Keratinocyte (primary cell): ENCODE measurements at regions not wholly inside any gene's neighbourhood (a gene's known extent, or its start where the extent isn't known, plus 50 kb on each side); places are given as distances from the start of the nearest gene placed in this dataset.

Source experiments
- EZH2 ChIP-seq: IDR thresholded peaks from one replicate; pipeline ENCODE4 v1.6.1; 2012; ENCODE audit warnings: inconsistent platforms, mild to moderate bottlenecking, low read length, moderate library complexity
- TF ChIP-seq, protein P1 (sequence below), 3 experiments: IDR thresholded peaks in 1 of 3; conservative IDR thresholded peaks in 1 of 3; optimal IDR thresholded peaks in 1 of 3; 2 replicates in 2 of 3; 3 replicates in 1 of 3; pipeline versions ENCODE3 to v1.5.1; 2011; ENCODE audit warnings: low read length in 3 of 3, mild to moderate bottlenecking in 3 of 3, moderate library complexity in 2 of 3, control low read depth in 1 of 3, inconsistent platforms in 1 of 3; ENCODE audit not compliant: insufficient read depth in 2 of 3; ENCODE audit errors: extremely low read depth in 1 of 3

DNA sequence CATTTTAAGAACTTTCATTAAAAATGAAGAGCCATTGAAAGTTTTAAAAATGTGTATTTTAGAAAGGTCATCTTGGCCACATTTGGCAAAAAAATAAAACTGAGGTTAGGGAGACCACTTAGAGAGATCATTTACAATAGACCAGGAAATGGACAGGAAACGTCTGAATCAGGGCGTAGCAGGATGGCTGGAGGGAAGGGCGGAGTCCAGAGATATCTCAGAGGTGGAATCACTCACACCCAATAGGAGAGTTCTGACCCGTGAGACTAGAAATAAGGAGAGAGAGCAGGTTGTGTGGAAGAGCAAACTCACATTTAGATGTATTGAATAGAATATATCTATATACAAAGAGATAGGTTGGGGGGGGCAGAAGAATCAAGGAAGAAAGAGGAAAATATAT is 373.4 kb downstream of the METTL4 start:
- TF ChIP-seq, protein P1, sequence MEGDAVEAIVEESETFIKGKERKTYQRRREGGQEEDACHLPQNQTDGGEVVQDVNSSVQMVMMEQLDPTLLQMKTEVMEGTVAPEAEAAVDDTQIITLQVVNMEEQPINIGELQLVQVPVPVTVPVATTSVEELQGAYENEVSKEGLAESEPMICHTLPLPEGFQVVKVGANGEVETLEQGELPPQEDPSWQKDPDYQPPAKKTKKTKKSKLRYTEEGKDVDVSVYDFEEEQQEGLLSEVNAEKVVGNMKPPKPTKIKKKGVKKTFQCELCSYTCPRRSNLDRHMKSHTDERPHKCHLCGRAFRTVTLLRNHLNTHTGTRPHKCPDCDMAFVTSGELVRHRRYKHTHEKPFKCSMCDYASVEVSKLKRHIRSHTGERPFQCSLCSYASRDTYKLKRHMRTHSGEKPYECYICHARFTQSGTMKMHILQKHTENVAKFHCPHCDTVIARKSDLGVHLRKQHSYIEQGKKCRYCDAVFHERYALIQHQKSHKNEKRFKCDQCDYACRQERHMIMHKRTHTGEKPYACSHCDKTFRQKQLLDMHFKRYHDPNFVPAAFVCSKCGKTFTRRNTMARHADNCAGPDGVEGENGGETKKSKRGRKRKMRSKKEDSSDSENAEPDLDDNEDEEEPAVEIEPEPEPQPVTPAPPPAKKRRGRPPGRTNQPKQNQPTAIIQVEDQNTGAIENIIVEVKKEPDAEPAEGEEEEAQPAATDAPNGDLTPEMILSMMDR (optimal IDR thresholded peaks at IDR 0.05 in 1 of 3, IDR thresholded peaks at IDR 0.05 in 1 of 3, conservative IDR thresholded peaks at IDR 0.05 in 1 of 3; ENCODE audit: extremely low read depth in 1 of 3, insufficient read depth in 2 of 3, low read length in 3 of 3): no peak
- no peak for TF ChIP-seq EZH2
